Liver (tissue), 8 donors: ENCODE measurements at regions not wholly inside any gene's neighbourhood (a gene's known extent, or its start where the extent isn't known, plus 50 kb on each side); places are given as distances from the start of the nearest gene placed in this dataset.

Experiments
- DNase-seq: peaks from one replicate; pipeline ENCODE4 v3.0.0-alpha.2; 2017; ENCODE audit warnings: low spot score
- H3K27ac ChIP-seq, 2 donors: one replicate each; pipeline ENCODE4 v1.7.0; 2013; ENCODE audit warnings: inconsistent platforms in 2 of 2, low read length in 2 of 2, control low read depth in 1 of 2, low read depth in 1 of 2, mild to moderate bottlenecking in 1 of 2
- H3K27me3 ChIP-seq, 4 donors: one replicate each; pipeline versions ENCODE4 v1.6.1 to v1.7.0; 2013; ENCODE audit warnings: low read length in 3 of 4, inconsistent platforms in 1 of 4, mild to moderate bottlenecking in 1 of 4, moderate library complexity in 1 of 4; ENCODE audit not compliant: control insufficient read depth in 4 of 4, insufficient read depth in 4 of 4
- H3K36me3 ChIP-seq, 4 donors: one replicate each; pipeline versions ENCODE4 v1.6.1 to v1.7.0; 2013; ENCODE audit warnings: low read length in 3 of 4, mild to moderate bottlenecking in 3 of 4, low read depth in 1 of 4, moderate library complexity in 1 of 4; ENCODE audit not compliant: control insufficient read depth in 4 of 4, insufficient read depth in 3 of 4
- H3K4me1 ChIP-seq, 4 donors: one replicate each; pipeline versions ENCODE4 v1.6.1 to v1.7.0; 2013; ENCODE audit warnings: low read length in 3 of 4, mild to moderate bottlenecking in 3 of 4, moderate library complexity in 1 of 4; ENCODE audit not compliant: control insufficient read depth in 4 of 4, insufficient read depth in 4 of 4
- H3K4me3 ChIP-seq, 3 donors: one replicate each; pipeline versions ENCODE4 v1.6.1 to v1.7.0; 2013; ENCODE audit warnings: low read length in 3 of 3, control low read depth in 1 of 3, low read depth in 1 of 3, mild to moderate bottlenecking in 1 of 3
- H3K9ac ChIP-seq, 2 donors: one replicate each; pipeline ENCODE4 v1.7.0; 2013; ENCODE audit warnings: low read length in 2 of 2, mild to moderate bottlenecking in 2 of 2, moderate library complexity in 2 of 2, control low read depth in 1 of 2, low read depth in 1 of 2
- H3K9me3 ChIP-seq, 4 donors: one replicate each; pipeline versions ENCODE4 v1.6.1 to v1.7.0; 2013; ENCODE audit warnings: low read length in 3 of 4; ENCODE audit not compliant: control insufficient read depth in 4 of 4
- ATF3 ChIP-seq: IDR thresholded peaks from 2 replicates; pipeline ENCODE4 v1.6.1; 2016; ENCODE audit warnings: antibody characterized with exemption
- CTCF ChIP-seq: fragments of 150-350 bp; IDR thresholded peaks from 2 replicates; pipeline ENCODE4 v1.5.1; 2017; ENCODE audit warnings: improper control_type of control experiment, low read depth, low read length; ENCODE audit not compliant: missing input control
- EGR1 ChIP-seq, 2 donors: IDR thresholded peaks; 2 replicates each; pipeline ENCODE4 v1.6.1; 2016 to 2018; ENCODE audit warnings: antibody characterized with exemption in 2 of 2, low read depth in 2 of 2
- FOXA1 ChIP-seq: IDR thresholded peaks from 2 replicates; pipeline ENCODE4 v1.6.1; 2016; ENCODE audit warnings: antibody characterized with exemption
- FOXA2 ChIP-seq: IDR thresholded peaks from 2 replicates; pipeline ENCODE4 v1.6.1; 2016; ENCODE audit warnings: antibody characterized with exemption
- GABPA ChIP-seq, 2 donors: IDR thresholded peaks in 1 of 2; conservative IDR thresholded peaks in 1 of 2; 2 replicates each; pipeline ENCODE4 v1.6.1; 2016; ENCODE audit warnings: antibody characterized with exemption in 2 of 2, mild to moderate bottlenecking in 1 of 2, moderate library complexity in 1 of 2
- HNF4A ChIP-seq, 2 donors: conservative IDR thresholded peaks; 2 replicates each; pipeline ENCODE4 v1.6.1; 2016; ENCODE audit warnings: antibody characterized with exemption in 2 of 2, mild to moderate bottlenecking in 2 of 2
- HNF4G ChIP-seq: IDR thresholded peaks from 2 replicates; pipeline ENCODE4 v1.6.1; 2016; ENCODE audit warnings: antibody characterized with exemption
- JUND ChIP-seq, 2 donors: IDR thresholded peaks; 2 replicates each; pipeline ENCODE4 v1.6.1; 2016; ENCODE audit warnings: antibody characterized with exemption in 2 of 2
- NR2F2 ChIP-seq: IDR thresholded peaks from 2 replicates; pipeline ENCODE4 v1.6.1; 2016; ENCODE audit warnings: antibody characterized with exemption
- RAD21 ChIP-seq, 2 donors: IDR thresholded peaks; 2 replicates each; pipeline ENCODE4 v1.6.1; 2016; ENCODE audit warnings: antibody characterized with exemption in 2 of 2, mild to moderate bottlenecking in 2 of 2
- REST ChIP-seq: IDR thresholded peaks from 2 replicates; pipeline ENCODE4 v1.6.1; 2016; ENCODE audit warnings: antibody characterized with exemption, mild to moderate bottlenecking
- RXRA ChIP-seq, 2 donors: IDR thresholded peaks; 2 replicates each; pipeline ENCODE4 v1.6.1; 2017 to 2018; ENCODE audit warnings: antibody characterized with exemption in 2 of 2, mild to moderate bottlenecking in 1 of 2
- SP1 ChIP-seq: IDR thresholded peaks from 2 replicates; pipeline ENCODE4 v1.6.1; 2018; ENCODE audit warnings: antibody characterized with exemption, mild to moderate bottlenecking
- TAF1 ChIP-seq: conservative IDR thresholded peaks from 2 replicates; pipeline ENCODE4 v1.6.1; 2016; ENCODE audit warnings: antibody characterized with exemption, mild to moderate bottlenecking
- YY1 ChIP-seq: IDR thresholded peaks from 2 replicates; pipeline ENCODE4 v1.6.1; 2016; ENCODE audit warnings: antibody characterized with exemption, mild to moderate bottlenecking
- ZBTB33 ChIP-seq: IDR thresholded peaks from 2 replicates; pipeline ENCODE4 v1.6.1; 2016; ENCODE audit warnings: antibody characterized with exemption
- WGBS: extraction: QIAGEN DNeasy Blood & Tissue Kit; methylation state at CpG from one replicate; pipeline ENCODE4 v1.1.7; 2013; 5-methylcytosine and 5-hydroxymethylcytosine counted together
- TF ChIP-seq, protein P1 (sequence below): IDR thresholded peaks from 2 replicates; pipeline ENCODE4 v1.6.1; 2016; ENCODE audit warnings: antibody characterized with exemption
- donor health status: healthy.
- donor health status: healthy.
- donor health status: healthy.
- donor health status: healthy.
- donor health status: healthy.

GRCh38 chr12:107326237-107326636 lies 232.9 kb upstream of the CRY1 start:
- no peak overlapping the region for H3K27ac ChIP-seq
- 33% methylated on average over 2 of the region's 2 CpGs for WGBS
- H3K36me3 ChIP-seq = no peaks in the 10 kb centered on the region
- TF ChIP-seq HNF4A (conservative IDR thresholded peaks at IDR 0.05) (no peak), RAD21 (IDR thresholded peaks at IDR 0.05) (no peak), RXRA (IDR thresholded peaks at IDR 0.05) (no peak), FOXA2 (no peak), FOXA1 (no peak), REST (no peak), GABPA (IDR thresholded peaks at IDR 0.05 in 1 of 2, conservative IDR thresholded peaks at IDR 0.05 in 1 of 2) (no peak), SP1 (no peak), JUND (IDR thresholded peaks at IDR 0.05) (no peak), EGR1 (IDR thresholded peaks at IDR 0.05; ENCODE audit: low read depth in 2 of 2) (no peak), NR2F2 (no peak), TAF1 (no peak), ZBTB33 (no peak), YY1 (no peak)
- TF ChIP-seq, protein P1, sequence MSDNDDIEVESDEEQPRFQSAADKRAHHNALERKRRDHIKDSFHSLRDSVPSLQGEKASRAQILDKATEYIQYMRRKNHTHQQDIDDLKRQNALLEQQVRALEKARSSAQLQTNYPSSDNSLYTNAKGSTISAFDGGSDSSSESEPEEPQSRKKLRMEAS = no peak
- H3K9me3 ChIP-seq = no peaks in the 10 kb centered on the region
- DNase-seq = no peak
- peaks cover 0 to 4% (median 2%) of the 10 kb centered on the region in 4 donors for H3K27me3 ChIP-seq
- H3K4me3 ChIP-seq = no peak overlapping the region
- peaks cover 0 to 4% (median 1%) of the 10 kb centered on the region in 4 donors for H3K4me1 ChIP-seq
- H3K9ac ChIP-seq = no peak overlapping the region

DNA sequence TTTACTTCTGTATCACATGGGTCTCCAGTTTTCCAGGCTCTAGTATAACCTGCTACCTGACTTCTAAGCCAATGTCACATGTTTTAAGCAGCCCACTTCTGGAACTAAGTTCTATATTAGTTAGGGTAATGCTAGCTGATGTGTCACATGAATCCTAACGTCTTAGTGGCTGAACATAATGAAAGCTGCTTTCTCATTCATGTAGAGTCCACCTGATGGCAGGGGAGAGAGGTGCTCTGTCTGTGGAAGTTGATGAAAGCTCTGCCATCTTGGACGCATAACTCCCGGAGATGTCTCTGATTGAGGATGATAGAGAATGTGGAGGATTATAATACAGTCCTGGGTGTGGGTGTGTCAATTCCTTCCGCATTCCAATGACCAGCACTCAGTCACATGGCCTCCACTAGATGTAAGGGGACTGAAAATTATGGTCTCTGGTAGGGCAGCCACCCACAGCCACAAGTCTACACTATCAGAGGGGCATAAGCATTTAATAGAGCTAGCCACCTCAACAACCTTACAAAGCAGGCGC lies 234.4 kb upstream of the CRY1 start:
- H3K36me3 ChIP-seq = no peaks in the 10 kb centered on the region
- no peak overlapping the region for H3K4me3 ChIP-seq
- WGBS = 69% methylated on average over 5 of the region's 5 CpGs
- no peak overlapping the region for H3K27ac ChIP-seq
- H3K9ac ChIP-seq = no peak overlapping the region
- DNase-seq = no peak
- TF ChIP-seq ATF3 (no peak), SP1 (no peak), CTCF (no peak), HNF4G (no peak), ZBTB33 (no peak), REST (no peak), GABPA (IDR thresholded peaks at IDR 0.05 in 1 of 2, conservative IDR thresholded peaks at IDR 0.05 in 1 of 2) (no peak), RXRA (IDR thresholded peaks at IDR 0.05) (no peak)
- TF ChIP-seq, protein P1 = no peak
- no peaks in the 10 kb centered on the region for H3K9me3 ChIP-seq
- H3K27me3 ChIP-seq = peaks cover 0 to 4% (median 2%) of the 10 kb centered on the region in 4 donors
- no peaks in the 10 kb centered on the region for H3K4me1 ChIP-seq
